Endothelial cell (in vitro differentiated cells): ENCODE measurements at regions not wholly inside any gene's neighbourhood (a gene's known extent, or its start where the extent isn't known, plus 50 kb on each side); places are given as distances from the start of the nearest gene placed in this dataset.
A peak's percentile ranks its signal among the peaks of the same experiment; 100 is the strongest.

ENCODE experiments used
- DNase-seq: peaks from one replicate; pipeline ENCODE4 v3.0.0; 2021; ENCODE audit warnings: low spot score
- H3K27ac Mint-ChIP-seq: one replicate; pipeline ENCODE4 v1.8.0; 2021; ENCODE audit warnings: mixed read lengths, inconsistent platforms; ENCODE audit not compliant: unreplicated experiment
- H3K27me3 Mint-ChIP-seq: one replicate; pipeline ENCODE4 v1.8.0; 2021; ENCODE audit warnings: mild to moderate bottlenecking, moderate library complexity, mixed read lengths, inconsistent platforms; ENCODE audit not compliant: unreplicated experiment
- H3K36me3 Mint-ChIP-seq: one replicate; pipeline ENCODE4 v1.8.0; 2021; ENCODE audit warnings: mild to moderate bottlenecking, low read depth, mixed read lengths, inconsistent platforms; ENCODE audit not compliant: unreplicated experiment
- H3K4me1 Mint-ChIP-seq: one replicate; pipeline ENCODE4 v1.8.0; 2021; ENCODE audit warnings: mild to moderate bottlenecking, mixed read lengths, inconsistent platforms; ENCODE audit not compliant: unreplicated experiment
- H3K4me3 Mint-ChIP-seq: one replicate; pipeline ENCODE4 v1.8.0; 2021; ENCODE audit warnings: mild to moderate bottlenecking, mixed read lengths, inconsistent platforms; ENCODE audit not compliant: unreplicated experiment
- H3K9me3 Mint-ChIP-seq: one replicate; pipeline ENCODE4 v1.8.0; 2021; ENCODE audit warnings: mixed read lengths, inconsistent platforms; ENCODE audit not compliant: unreplicated experiment
- TF ChIP-seq, protein P1 (sequence below): fragments of 200-600 bp; sonication (generic); IDR thresholded peaks from one replicate; pipeline ENCODE4 v1.5.0; 2021; ENCODE audit warnings: antibody characterized with exemption; ENCODE audit not compliant: unreplicated experiment

DNA sequence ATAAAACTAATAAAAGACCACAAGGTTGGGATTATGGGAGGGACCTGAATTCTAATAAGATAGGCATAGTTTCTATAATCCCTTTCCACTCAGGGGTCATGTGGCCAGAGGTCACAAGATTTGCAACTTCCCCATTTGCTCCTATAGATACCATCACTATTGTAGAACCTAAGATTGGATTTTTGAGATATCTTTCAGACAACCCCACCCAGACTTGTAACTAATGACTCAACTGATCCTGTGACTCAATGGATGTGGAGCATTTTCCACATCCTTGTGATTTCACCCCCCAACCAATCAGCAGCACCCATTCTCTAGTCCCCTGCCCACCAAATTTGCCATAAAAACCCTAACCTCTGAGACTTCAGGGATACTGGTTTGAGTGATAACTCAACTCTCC, 51.9 kb upstream of the PIK3AP1 start:
- Mint-ChIP-seq H3K4me3 (peak overlapping the region; percentile 26), H3K36me3 (peaks cover 4% of the 10 kb centered on the region), H3K9me3 (peaks cover 8% of the 10 kb centered on the region), H3K27me3 (no peaks in the 10 kb centered on the region), H3K4me1 (no peaks in the 10 kb centered on the region), H3K27ac (no peak overlapping the region)
- no peak for DNase-seq
- TF ChIP-seq, protein P1, sequence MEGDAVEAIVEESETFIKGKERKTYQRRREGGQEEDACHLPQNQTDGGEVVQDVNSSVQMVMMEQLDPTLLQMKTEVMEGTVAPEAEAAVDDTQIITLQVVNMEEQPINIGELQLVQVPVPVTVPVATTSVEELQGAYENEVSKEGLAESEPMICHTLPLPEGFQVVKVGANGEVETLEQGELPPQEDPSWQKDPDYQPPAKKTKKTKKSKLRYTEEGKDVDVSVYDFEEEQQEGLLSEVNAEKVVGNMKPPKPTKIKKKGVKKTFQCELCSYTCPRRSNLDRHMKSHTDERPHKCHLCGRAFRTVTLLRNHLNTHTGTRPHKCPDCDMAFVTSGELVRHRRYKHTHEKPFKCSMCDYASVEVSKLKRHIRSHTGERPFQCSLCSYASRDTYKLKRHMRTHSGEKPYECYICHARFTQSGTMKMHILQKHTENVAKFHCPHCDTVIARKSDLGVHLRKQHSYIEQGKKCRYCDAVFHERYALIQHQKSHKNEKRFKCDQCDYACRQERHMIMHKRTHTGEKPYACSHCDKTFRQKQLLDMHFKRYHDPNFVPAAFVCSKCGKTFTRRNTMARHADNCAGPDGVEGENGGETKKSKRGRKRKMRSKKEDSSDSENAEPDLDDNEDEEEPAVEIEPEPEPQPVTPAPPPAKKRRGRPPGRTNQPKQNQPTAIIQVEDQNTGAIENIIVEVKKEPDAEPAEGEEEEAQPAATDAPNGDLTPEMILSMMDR: no peak

DNA sequence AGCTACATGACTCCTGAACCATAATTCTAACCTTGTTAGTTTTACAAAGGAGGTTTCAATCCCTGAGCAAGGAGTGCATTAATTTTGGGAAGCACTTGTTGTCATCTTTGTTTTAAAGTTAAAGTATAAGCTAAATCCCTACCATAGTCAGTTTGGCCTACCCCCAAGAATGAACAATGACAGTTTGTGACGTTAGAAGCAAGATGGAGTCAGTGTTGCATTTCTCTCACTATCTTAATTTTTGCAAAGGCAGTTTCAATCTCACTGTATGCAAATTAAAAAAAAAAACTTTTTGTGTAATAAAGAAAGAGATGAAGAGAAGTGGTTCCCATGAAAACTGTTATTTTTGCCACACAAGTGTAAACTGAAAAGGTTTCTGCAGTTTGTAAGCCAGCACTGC, 50.7 kb upstream of the PIK3AP1 start:
- DNase-seq: no peak
- Mint-ChIP-seq H3K4me3 (no peak overlapping the region), H3K27me3 (peaks cover 3% of the 10 kb centered on the region), H3K36me3 (peaks cover 4% of the 10 kb centered on the region), H3K4me1 (no peaks in the 10 kb centered on the region), H3K27ac (no peak overlapping the region), H3K9me3 (peaks cover 8% of the 10 kb centered on the region)
- TF ChIP-seq, protein P1: no peak
